GM21786 (cell line): ENCODE measurements at regions not wholly inside any gene's neighbourhood (a gene's known extent, or its start where the extent isn't known, plus 50 kb on each side); places are given as distances from the start of the nearest gene placed in this dataset.
A peak's percentile ranks its signal among the peaks of the same experiment; 100 is the strongest.
"Not testable (repeated sequence)": the region's sequence is repeated elsewhere in the genome, so short reads cannot be mapped to it uniquely, and the experiment has no call there.

Experiments
- ATAC-seq: cut with Tn5 transposase; IDR thresholded peaks from one replicate; pipeline ENCODE4 v1.9.1; 2021; ENCODE audit not compliant: unreplicated experiment

DNA sequence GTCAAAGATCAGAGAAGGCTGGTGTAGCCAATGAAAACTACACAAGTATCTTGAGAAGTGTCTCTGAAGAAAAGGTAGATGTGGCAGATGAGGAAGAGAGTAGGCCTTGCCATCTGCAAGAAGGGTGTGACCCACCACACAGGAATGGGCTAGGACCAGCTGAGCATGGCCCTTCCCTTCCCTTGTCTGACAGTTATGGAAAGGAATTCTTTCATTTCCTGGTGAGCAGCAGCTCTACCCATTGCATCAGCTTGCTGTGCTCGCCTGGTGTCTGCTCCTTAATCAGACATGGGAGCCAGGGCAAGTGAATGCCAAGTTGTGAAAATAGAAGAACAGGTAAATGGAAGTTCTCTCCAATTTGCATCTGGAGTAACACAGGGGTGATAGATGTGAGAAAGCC, 145.2 kb upstream of the KRR1 start:
- ATAC-seq: no peak

DNA sequence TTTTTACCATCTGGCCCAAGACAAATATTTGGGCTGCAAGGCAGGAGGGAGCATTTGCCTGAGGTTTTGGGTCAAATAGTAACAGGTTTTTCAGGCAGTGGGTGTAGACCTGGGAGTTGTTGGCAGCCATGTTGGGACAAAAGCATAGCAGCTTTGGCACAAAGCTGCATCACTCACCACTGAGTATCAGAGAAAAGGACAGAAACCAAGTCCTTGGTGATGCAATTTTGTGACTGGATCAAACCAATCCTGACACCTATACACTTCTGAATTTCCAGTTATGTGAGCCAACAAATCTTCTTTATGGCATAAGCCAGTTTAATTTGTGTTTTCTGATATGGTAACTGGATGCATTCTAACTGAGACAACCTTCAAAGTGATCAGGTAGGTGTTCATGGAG, 144.8 kb upstream of the KRR1 start:
- no peak for ATAC-seq

DNA sequence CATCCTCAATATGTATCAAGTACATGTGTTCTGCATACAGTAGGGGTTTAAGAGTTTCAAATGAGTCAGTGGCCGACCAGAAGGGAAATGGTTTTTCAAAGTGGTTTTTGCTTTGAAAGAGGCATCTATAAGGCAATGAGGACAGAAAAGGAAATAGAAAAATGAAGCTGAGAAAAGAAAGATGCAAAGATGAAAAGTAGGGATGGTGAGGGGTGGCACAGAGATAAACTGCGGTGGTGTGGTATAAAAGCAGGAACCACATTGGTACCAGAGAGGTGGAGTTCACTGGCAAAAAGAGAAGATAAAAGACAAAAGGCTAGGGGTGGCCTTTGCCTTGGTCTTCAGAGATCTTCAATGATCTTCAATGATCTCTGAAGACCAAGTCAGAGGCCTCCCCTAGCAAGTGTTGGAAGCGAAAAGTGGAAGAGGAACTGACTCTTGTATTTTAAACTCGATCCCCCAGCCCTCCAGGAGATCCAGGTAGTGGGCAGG, 144.0 kb upstream of the KRR1 start:
- ATAC-seq: peak; percentile 64

DNA sequence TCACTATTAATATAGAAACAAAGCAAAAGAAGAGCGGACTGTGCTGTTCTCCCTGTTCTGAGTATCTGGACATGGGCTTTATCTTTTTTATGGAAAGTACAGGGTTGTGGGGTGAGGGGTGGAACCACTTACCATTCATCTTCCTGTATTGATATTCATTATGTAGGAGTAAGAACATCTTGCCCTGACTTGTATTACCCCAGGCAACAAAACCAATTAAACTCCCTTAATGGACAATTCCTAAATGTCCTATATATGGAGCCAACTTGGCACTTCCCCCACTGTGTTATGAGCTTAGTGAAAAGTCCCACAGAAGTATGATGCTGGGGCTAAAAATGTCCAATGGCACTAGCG, 139.9 kb upstream of the KRR1 start:
- ATAC-seq: no peak

DNA sequence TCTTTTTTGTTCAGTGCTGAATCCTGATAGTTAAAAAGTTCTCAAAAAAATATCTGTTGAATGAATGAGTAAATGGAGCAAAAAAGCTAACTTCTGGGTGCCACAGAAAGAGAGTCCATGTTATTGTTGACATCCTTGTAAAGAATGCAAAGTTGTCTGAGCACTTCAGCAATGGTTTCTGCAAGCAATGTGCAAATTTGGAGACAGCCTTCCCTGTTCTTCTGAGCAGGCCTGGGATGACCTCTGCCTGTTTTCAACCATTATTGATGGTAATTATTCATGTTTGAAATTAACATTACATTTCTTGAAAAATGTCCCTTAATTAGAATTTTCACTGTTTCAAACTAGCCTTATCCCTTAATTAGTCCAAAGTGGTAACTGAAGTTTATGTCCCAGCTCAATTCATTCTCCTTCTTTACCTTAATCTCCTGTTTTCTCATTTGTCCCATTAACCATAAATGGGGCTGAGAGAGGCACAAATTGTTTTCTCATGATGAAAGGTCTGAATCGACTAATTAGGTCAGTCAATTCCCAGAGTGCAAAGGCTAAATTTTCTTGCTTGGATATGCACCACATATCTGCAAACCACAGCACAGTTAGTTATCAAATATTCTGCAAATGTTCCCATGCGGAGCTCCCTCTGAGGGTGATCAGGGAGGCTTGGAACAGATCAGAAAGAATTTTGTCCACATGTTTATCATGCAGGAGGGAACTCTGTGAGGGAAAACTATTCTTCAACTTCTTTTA, 139.4 kb upstream of the KRR1 start:
- no peak for ATAC-seq

DNA sequence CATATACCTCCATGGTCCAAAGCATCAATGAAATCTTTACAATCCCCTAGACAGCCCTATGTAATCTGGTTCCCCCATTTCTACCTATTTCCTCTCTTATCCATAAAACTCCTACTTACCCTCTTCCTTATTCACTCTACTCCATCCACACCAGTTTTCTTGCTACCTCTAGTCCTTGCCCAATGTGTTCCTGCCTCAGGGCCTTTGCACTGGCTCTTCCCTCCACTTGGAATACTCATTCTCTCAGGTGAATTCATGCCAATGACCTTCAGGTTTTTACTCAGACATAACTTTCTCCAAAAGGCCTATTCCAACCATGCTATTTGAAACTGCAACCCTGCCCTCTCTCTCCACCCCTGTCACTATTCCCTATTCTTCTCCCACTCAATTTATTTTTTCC, 138.7 kb upstream of the KRR1 start:
- no peak for ATAC-seq

DNA sequence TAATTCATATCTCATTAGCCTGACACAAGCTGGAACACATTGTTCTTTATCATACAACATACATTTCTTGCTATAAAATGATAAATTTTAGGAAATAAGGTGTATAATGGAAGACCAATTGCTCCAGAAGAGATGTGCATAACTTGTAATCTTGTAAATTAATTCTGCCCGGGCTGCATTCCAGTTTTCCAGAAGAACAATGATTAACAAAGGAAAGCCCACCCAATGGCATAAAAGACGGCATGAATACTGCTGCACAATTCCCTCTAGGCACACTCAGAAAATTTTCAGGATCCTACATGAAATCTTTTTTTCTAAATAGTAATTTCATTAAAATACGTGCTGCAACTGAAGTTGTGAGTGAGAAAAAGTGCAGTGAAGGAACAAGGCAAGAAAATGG, 137.4 kb upstream of the KRR1 start:
- no peak for ATAC-seq

DNA sequence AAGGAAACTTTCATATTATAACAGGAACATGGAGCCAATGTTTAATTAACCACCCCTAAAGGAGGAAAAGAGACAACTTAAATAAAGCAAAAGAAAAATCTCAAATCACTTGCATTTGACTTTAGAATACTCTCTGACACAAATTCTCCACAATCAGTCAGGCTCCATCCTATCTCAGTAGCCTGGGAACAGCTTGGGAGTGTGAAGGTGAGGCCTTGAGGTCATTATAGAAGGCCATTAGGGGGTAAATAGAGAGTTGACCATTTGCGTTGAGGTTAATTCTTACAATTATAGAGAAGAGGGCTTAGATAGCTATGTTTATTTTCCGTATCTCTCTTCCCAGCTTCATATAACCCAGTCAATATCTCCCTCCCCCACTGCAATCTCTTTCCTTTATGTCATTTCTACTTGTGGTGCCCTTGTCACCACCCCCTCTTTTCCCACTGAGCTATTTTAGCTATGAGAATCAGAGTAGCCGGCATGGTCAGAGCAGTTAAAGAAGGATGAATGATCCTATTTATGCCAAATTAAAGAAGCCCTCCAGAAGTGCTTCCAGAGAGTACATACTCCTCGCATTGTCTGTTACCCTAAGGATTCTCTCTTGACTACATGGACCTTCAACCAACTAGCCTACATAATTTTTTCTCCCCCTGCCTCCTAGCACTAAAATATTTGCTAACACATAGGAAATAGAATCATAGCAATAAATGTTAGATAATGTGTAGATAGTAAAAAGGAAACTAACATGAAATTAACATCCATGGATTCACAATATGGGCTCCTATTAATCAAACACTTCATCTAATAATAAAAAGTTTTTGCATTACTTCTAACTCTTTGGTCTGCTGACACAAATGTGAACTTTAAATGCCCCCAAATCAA, 135.2 kb upstream of the KRR1 start:
- ATAC-seq: no peak

DNA sequence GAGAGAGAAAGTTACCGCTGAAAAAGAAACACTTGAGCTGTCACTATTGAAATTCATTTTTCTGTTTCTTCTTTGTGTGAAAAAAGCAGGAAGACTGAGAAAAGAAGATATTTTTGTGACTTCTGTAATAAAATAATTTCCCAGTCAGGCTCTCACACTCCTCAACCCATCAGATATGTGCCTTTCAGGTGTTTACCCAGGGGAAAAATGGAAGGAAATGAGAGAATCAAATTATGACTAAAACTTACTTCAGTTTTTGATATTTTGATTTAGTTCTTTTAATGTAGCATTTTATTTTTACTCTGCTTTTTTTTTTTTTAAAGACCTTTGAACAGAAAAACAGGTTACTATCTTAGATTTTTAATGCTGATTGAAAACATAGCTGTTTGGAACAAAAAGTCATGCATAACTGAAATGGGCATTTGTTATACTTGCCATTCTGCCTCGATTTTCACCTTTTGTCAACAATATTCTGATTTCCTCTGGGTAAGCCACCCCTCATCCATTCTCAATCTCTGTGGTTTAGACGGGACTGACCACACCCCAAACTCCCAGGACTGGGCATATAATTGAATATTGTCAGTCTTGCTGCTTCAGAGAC, 133.2 kb upstream of the KRR1 start:
- no peak for ATAC-seq

DNA sequence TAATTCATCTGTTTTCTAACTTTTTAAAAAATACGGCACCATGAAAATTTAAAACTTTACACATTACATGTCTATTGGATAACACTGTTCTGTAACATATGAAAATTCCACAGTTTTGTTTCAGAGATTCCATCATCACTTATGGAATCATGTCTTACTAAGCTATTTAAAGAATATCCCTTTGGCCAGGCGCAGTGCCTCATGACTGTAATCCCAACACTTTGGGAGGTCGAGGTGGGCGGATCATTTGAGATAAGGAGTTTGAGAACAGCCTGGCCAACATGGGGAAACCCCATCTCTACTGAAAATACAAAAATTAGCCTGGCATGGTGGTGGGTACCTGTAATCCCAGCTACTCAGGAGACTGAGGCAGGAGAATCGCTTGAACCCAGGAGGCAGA, 131.7 kb upstream of the KRR1 start:
- not testable (repeated sequence) for ATAC-seq

DNA sequence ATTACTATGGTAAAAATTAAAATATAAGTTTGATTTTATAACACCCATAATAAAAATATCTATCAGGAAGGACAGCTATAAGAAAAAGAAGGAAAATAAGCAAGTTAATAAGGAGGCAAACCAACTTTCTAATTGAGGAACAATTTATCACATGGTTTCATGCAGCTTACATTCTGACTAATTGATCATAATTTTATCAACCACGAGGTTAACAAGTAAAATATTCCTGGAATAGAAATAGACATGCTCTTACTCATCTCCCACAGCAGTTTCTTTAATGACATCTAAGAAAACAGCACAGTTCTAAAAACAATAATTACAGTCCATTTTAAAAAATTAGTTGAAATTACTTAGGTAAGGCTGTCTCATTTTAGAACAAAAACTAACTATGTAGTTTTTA, 130.8 kb upstream of the KRR1 start:
- no peak for ATAC-seq

DNA sequence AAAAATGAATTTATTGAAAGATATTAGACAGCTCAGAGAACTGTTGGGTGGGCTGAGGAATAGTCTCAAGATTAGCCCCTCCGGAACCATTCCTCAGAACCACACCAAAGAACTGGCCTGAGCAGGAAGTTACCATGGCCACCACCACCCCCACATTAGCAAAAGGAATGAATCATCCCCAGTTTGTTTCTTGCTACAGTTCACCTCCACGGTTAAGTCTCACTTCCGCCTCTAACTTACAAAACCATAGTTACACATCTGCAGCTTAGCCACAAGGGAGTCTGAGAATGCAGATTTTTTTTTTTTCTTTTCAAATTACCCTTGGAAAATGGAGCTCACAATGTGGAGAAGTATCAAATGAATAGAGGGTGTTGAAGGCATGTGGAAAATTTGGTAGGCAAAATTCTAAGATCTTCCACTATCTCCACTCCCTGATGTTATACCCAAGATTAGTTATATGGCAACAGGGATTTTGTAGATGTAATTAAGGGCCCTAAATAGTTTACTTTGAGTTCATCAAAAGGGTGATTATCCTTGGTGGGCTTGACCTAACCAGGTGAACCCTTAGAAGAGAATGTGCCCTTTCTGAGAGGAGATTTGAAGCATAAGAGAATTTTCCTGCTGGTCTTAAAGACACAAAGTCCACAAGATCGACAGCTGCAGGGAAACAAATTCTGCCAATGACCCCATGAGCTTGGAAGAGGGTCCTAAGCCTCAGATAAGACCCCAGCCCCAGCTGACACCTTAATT, 129.8 kb upstream of the KRR1 start:
- ATAC-seq: peak; percentile 99

DNA sequence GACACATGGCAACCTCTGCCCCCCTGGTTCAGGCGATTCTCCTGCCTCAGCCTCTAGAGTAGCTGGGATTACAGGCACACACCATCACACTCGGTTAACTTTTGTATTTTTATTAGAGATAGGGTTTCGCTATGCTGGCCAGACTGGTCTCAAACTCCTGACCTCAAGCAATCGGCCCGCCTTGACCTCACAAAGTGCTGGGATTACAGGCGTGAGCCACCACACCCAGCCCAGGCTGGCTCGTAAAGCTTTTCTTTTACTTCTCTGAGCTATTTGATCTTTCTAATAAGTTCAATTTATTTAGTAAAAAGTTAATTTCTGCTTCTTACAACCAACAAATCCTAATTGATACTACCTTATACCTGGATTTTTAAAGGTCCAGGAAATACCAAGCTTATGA, 127.4 kb upstream of the KRR1 start:
- no peak for ATAC-seq

DNA sequence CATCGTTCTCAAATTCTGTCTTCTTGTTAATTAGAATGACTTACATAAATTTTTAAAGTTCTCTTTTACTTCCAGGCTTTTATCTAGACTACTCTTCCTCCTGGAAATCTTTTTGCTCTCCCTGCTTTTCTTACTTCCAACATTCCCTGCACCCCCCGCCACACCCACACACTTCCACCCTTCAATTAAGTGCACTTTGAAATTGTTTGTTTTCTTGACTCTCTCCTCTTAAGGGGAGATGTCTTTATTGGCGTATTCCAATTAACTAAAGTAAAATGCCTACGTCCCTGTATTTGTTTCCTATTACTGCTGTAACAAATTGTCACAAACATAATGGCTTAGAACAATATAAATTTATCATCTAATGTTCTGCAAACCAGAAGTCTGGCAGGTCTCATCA, 125.2 kb upstream of the KRR1 start:
- no peak for ATAC-seq

DNA sequence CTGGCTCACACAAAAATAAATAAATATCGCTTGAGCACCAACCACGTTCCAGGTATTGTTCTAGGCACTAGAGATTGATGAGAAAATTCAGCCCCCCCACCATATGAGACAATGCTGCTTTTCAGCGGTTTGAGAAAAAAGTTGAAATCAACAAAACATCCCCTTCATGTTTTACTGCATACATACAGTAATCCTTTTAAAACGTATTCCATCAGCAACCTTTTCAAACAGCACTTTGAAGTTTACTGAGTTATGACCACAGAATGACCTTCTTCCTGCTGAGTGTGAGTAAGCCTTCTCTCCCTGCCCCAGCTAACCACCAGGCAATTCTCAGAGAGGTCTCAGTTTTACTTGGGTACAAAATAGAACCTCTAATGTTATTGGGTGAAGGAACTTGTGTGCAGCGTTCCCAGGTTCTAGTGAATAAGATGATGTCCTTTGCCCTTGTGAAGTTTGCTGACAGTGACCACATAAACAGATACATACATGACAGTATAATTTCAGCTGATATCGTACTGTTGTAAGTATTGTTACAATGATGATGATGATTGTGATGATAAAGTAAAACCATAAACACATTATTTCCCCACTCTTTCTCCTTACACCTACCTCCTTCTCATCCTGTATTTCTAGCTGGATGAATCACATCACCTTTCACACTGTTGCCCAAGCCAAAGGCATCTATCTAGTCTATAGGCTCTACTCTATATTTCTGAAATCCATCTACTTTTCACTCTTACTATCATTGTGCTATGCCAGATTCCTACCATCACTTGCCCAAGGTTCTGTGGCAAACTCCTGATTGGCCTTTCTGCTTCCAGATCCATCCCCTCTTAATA, 124.4 kb upstream of the KRR1 start:
- ATAC-seq: peak; percentile 76

DNA sequence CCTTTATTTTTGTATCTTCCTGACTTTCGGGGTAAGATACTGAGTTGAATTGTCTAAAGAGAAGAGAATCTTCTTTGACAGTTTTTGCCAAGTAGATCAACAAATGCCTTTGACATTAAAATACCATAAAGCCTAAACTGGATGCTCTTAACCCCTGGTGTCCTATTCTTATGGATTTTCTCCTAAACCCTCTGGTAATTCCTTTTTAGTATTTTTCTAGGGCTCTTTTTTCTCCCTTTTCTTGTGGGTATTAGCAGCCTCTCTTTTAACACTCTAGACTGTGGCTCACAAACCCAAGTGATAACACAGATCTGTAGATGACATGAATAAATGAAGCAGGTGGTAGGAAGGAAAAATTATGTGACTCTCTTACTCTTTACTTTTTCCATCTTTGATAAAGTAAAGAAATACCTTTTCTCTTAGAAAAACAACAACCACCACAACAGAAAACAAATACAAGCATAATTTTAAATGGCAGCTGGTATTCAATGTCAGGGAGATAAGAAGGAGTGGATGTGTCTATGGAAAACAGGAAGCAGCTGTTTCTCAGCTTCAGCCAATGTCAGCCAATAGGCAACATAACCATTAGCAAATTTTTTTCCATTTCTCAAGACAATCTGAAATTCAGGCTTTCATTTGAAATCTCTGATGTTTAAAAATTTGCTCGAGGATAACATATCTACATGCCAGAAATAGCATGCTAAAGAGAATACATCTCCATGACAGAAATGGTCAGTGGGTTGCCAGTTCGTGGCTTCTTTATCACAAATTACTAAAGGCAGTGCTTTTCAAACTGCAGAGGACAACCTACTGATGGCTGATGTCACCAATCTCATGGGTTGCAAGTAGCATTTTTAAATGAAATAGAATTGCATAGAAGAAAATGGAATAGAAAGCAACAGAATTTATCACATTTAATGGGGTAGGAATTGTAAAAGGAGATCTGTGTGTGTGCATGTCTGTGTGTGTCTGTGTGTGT, 123.1 kb upstream of the KRR1 start:
- no peak for ATAC-seq

DNA sequence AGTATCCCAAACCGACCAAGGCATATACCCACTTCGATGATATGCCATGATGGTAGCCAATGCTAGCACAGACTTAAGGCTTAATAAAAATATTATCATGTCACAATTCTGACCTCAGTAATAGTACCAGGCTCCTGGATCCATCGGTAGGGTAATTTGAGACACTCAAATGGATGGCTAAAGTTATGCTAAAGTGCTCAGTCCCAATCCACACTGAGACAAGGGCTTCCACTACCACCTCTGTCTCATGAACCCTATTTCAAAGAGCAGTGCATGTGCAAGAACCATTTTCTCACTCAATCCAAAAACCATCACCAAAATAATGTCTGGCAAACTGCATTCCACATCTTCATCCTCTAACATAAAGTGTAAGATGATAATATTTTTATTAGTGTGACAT, 122.4 kb upstream of the KRR1 start:
- no peak for ATAC-seq

DNA sequence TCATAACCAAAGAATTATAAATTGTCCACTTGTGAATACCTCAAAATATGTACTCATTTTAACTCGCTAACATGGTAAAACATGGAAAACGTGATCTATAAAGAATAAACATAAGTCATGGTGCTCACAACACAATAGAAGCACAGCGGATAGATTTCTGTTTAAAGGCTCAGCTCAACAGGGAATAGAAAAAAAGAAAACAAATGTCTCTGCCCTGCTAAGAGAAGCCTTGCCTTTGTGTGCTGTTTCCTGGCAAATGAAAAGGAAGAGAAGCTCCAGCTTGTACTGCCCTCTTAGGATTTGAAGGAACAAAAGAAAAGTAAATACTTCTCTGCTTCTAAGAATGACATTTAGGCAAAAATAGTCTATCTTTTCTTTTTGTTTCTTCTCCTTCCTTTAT, 121.0 kb upstream of the KRR1 start:
- no peak for ATAC-seq

DNA sequence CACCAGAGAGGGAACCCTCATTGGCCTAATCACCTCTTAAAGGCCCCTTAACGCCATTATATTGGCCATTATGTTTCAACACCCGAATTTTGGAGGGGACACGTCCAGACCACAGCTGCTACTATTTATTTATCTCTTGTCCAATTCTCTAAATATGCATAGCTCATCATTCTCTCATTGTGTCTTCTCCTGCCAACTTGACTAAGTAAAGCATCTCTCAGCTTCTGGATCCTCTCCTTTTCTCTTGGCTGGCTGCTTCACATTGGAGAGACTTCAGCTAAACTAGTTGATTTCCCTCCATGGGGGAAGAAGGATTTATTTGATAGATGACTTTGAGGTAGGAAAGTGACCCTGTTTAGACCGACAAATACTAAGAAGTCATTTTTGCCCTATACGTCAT, 120.4 kb upstream of the KRR1 start:
- ATAC-seq: no peak
